OCI-LY3 (cell line): ENCODE measurements at regions not wholly inside any gene's neighbourhood (a gene's known extent, or its start where the extent isn't known, plus 50 kb on each side); places are given as distances from the start of the nearest gene placed in this dataset.

Experiments
- CTCF ChIP-seq: fragments of 200-600, 300-600 bp; sonication (generic); IDR thresholded peaks from 2 replicates; pipeline ENCODE4 v1.5.1; 2014; ENCODE audit warnings: antibody characterized with exemption, low read length, low read depth
- EZH2phosphoT487 ChIP-seq: fragments of 200-600 bp; shearing (Covaris generic); IDR thresholded peaks from 2 replicates; pipeline ENCODE4 v1.6.1; 2018; ENCODE audit warnings: antibody characterized with exemption, mixed run types, low read depth

GRCh38 chr4:62500296-62500695, 1300.2 kb downstream of the ADGRL3 start:
- TF ChIP-seq CTCF (no peak), EZH2phosphoT487 (no peak)
